Kidney epithelial cell (primary cell): ENCODE measurements at regions not wholly inside any gene's neighbourhood (a gene's known extent, or its start where the extent isn't known, plus 50 kb on each side); places are given as distances from the start of the nearest gene placed in this dataset.

Experiments used
- DNase-seq: peaks from one replicate; pipeline ENCODE4 v3.0.0-alpha.2; 2010; ENCODE audit warnings: low read depth
- H3K27me3 ChIP-seq: 2 replicates; pipeline ENCODE4 v1.6.0; 2011; ENCODE audit warnings: low read length; ENCODE audit not compliant: control insufficient read depth, insufficient read depth
- H3K36me3 ChIP-seq: 2 replicates; pipeline ENCODE4 v1.5.1; 2011; ENCODE audit warnings: low read length; ENCODE audit not compliant: control insufficient read depth, insufficient read depth
- H3K4me3 ChIP-seq: 2 replicates; pipeline ENCODE4 v1.5.1; 2011; ENCODE audit warnings: low read depth, mild to moderate bottlenecking, control low read depth, low read length
- CTCF ChIP-seq: IDR thresholded peaks from 2 replicates; pipeline ENCODE4 v1.5.1; 2011; ENCODE audit warnings: mild to moderate bottlenecking, moderate library complexity, low read length, control low read depth, inconsistent platforms; ENCODE audit not compliant: insufficient read depth, poor library complexity, severe bottlenecking

GRCh38 chr2:125935559-125935958 is 720.4 kb upstream of the GYPC start:
- no peak for DNase-seq
- Histone ChIP-seq H3K4me3 (no peak overlapping the region), H3K36me3 (no peaks in the 10 kb centered on the region), H3K27me3 (no peaks in the 10 kb centered on the region)
- TF ChIP-seq CTCF, result no peak

GRCh38 chr2:125942585-125943424 is 713.2 kb upstream of the GYPC start:
- TF ChIP-seq CTCF, result no peak
- Histone ChIP-seq H3K27me3 (no peaks in the 10 kb centered on the region), H3K36me3 (no peaks in the 10 kb centered on the region), H3K4me3 (no peak overlapping the region)
- no peak for DNase-seq

- H3K36me3 ChIP-seq, result no peaks in the 10 kb centered on the region
- no peak for DNase-seq
- TF ChIP-seq CTCF, result no peak
- no peak overlapping the region for H3K4me3 ChIP-seq
- no peaks in the 10 kb centered on the region for H3K27me3 ChIP-seq
Observed at GRCh38 chr2:125959047-125959446, 696.9 kb upstream of the GYPC start.

DNA sequence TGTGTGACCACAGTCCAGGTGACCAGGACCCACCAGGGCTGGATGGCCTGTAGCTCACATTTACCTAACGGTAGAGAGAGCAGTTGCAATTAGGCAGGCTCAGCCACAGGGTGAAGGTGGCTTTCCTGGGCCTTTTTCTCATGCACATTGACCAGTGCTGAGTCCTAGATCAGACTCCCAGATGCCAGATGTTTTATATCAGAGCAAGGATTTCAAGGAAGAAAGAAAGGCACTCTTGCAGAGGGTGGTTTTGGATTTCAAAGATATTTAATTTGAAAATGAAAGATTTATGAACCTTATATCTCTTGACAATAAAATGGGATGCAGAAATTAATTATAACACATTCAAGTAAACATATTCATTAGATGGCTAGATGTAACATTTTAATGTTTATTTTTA is 694.2 kb upstream of the GYPC start:
- DNase-seq, result no peak
- Histone ChIP-seq H3K27me3 (no peaks in the 10 kb centered on the region), H3K4me3 (no peak overlapping the region), H3K36me3 (no peaks in the 10 kb centered on the region)
- TF ChIP-seq CTCF, result no peak

DNA sequence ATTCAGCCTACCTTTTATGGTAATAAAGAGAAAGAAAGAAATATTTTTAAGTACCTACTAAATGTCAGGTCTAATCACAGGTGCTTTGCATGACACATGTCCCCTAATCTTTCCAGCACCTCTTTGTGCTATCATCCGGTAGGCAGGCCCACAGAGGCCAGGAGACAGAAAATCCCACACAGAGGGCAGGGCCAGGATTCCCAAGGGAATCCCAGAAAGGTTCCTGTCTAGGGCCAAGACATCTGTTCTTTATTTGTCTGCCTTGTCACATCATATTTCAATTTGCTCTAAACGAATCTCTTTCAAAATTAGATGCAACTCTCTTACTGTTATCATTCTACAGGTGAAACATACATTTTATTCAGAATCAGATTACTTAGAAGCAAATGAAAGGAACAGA is 676.1 kb upstream of the GYPC start:
- no peaks in the 10 kb centered on the region for H3K36me3 ChIP-seq
- no peaks in the 10 kb centered on the region for H3K27me3 ChIP-seq
- DNase-seq, result no peak
- no peak for TF ChIP-seq CTCF
- no peak overlapping the region for H3K4me3 ChIP-seq

DNA sequence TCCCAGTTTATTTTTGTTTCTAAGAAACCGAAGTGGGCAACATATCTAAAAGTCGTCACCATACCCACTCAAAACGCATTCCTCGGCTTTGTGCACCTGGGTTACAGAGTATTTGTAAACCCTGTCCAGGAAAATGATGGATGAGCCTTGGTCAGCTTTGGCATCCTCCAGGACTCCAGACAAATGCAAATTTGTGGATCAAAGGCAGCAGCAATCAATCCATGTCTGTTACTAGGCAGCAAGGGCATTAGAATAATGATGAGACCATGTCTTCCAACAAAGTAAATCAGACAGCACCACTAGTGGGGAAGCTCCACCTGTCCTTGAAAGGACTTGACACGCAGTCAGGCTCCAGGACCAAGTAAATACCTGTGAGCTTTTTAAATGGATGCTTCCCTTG is 672.6 kb upstream of the GYPC start:
- no peak for TF ChIP-seq CTCF
- no peaks in the 10 kb centered on the region for H3K27me3 ChIP-seq
- no peak for DNase-seq
- H3K4me3 ChIP-seq, result no peak overlapping the region
- H3K36me3 ChIP-seq, result no peaks in the 10 kb centered on the region
